Tibial nerve (tissue), 3 donors: ENCODE measurements at regions not wholly inside any gene's neighbourhood (a gene's known extent, or its start where the extent isn't known, plus 50 kb on each side); places are given as distances from the start of the nearest gene placed in this dataset.

ENCODE experiments used
- CTCF ChIP-seq, 5 experiments: fragments of 200-600 bp in 3 of 5; fragments of 450-650 bp in 2 of 5; sonication (generic) in 3 of 5; IDR thresholded peaks; one replicate each; pipeline ENCODE4 v1.5.1; 2016 to 2019; ENCODE audit warnings: antibody characterized with exemption in 5 of 5, mild to moderate bottlenecking in 3 of 5, moderate library complexity in 2 of 5
- POLR2A ChIP-seq, 2 donors: fragments of 450-650 bp; IDR thresholded peaks; one replicate each; pipeline ENCODE4 v1.6.1; 2017; ENCODE audit warnings: antibody characterized with exemption in 2 of 2, mild to moderate bottlenecking in 2 of 2, moderate library complexity in 2 of 2

GRCh38 chr2:188122985-188123384, 168.7 kb upstream of the GULP1 start:
- TF ChIP-seq CTCF (IDR thresholded peaks at IDR 0.05), result no peak
- no peak for TF ChIP-seq POLR2A (IDR thresholded peaks at IDR 0.05)
